ENCODE measurements at regions not wholly inside any gene's neighbourhood (a gene's known extent, or its start where the extent isn't known, plus 50 kb on each side); places are given as distances from the start of the nearest gene placed in this dataset.

DNA sequence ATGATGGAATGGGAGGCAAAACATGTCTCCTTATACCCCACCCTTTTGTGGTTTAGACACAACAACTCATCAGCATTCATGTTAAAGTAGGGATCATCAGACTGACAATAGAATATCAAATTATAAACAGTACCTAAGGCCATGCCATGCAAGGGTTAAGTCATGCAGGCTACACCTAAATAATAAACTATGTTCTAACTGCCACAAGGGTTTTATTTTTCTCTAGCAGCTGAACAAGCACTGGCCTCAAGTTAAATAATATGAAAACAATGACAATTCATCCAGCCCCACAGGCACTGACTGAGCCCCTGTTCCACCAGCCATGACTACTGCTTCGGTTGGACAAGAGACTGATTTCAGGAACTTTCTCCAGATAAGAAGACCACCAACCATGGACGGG is 164.5 kb upstream of the PIRT start:
- TF ChIP-seq, protein P1, sequence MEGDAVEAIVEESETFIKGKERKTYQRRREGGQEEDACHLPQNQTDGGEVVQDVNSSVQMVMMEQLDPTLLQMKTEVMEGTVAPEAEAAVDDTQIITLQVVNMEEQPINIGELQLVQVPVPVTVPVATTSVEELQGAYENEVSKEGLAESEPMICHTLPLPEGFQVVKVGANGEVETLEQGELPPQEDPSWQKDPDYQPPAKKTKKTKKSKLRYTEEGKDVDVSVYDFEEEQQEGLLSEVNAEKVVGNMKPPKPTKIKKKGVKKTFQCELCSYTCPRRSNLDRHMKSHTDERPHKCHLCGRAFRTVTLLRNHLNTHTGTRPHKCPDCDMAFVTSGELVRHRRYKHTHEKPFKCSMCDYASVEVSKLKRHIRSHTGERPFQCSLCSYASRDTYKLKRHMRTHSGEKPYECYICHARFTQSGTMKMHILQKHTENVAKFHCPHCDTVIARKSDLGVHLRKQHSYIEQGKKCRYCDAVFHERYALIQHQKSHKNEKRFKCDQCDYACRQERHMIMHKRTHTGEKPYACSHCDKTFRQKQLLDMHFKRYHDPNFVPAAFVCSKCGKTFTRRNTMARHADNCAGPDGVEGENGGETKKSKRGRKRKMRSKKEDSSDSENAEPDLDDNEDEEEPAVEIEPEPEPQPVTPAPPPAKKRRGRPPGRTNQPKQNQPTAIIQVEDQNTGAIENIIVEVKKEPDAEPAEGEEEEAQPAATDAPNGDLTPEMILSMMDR (IDR thresholded peaks at IDR 0.05 in 4 of 5, conservative IDR thresholded peaks at IDR 0.05 in 1 of 5), result no peak
- TF ChIP-seq POLR2A (IDR thresholded peaks at IDR 0.05), result no peak

All from gastrocnemius medialis (tissue), 4 donors.